ENCODE measurements at regions not wholly inside any gene's neighbourhood (a gene's known extent, or its start where the extent isn't known, plus 50 kb on each side); places are given as distances from the start of the nearest gene placed in this dataset.

DNA sequence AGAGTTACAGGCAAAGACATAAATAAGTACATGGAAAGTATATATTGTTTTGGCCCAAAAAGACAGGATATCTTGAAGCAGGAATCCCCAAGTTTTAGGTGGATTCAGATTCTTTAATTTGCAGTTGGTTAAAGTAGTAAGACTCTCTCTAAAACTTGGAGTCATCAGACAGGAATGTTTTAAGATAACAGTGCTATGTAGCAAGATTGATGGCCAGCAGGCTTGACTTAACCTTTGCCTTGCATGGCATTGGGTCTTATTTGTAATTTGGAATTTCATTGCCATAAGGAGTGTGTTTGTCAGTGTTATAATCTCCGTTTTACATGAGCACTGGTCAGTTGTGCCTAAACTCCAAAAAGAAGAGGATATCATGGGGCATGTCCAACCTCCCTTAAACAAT, 727.6 kb upstream of the CHRM3 start:
- Histone ChIP-seq H3K36me3 (ENCODE audit: control insufficient read depth, insufficient read depth, low read length) (no peaks in the 10 kb centered on the region), H3K4me3 (ENCODE audit: low read depth, low read length) (no peak overlapping the region), H3K27me3 (ENCODE audit: control insufficient read depth, insufficient read depth, low read length) (no peaks in the 10 kb centered on the region)
- TF ChIP-seq, protein P1, sequence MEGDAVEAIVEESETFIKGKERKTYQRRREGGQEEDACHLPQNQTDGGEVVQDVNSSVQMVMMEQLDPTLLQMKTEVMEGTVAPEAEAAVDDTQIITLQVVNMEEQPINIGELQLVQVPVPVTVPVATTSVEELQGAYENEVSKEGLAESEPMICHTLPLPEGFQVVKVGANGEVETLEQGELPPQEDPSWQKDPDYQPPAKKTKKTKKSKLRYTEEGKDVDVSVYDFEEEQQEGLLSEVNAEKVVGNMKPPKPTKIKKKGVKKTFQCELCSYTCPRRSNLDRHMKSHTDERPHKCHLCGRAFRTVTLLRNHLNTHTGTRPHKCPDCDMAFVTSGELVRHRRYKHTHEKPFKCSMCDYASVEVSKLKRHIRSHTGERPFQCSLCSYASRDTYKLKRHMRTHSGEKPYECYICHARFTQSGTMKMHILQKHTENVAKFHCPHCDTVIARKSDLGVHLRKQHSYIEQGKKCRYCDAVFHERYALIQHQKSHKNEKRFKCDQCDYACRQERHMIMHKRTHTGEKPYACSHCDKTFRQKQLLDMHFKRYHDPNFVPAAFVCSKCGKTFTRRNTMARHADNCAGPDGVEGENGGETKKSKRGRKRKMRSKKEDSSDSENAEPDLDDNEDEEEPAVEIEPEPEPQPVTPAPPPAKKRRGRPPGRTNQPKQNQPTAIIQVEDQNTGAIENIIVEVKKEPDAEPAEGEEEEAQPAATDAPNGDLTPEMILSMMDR (IDR thresholded peaks at IDR 0.05; ENCODE audit: insufficient read depth, low read length, poor library complexity, severe bottlenecking) = no peak
- no peak for DNase-seq (ENCODE audit: low read depth)

DNA sequence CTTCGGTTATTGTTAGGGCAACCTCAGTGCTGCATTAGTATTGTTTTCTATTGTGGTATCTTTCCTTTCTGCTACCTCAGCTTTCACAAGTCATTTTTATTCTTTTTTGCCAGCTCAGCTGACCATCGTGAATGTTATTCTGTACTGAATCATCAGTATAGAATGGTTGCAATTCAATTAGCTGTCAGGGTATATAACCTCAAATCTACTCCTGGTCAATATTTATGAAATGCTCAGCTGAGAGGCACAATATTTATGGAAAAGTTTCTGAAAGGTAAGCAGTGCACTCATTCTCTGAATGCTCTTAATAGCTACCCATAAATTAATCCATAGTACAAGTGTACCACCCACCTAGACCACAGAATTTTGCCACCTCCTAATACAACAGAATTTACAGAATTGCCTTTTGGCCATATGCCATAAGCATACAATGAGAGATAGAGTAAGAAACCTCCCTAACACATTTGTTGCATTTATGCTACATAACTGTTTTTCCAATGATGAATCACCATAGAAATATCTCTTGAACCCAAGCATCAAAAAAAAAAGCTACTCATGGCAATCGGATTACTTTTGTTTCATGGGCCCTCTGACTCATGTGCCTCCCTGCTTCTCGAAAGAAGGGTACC, 732.6 kb upstream of the CHRM3 start:
- TF ChIP-seq, protein P1 (IDR thresholded peaks at IDR 0.05; ENCODE audit: insufficient read depth, low read length, poor library complexity, severe bottlenecking) = no peak
- Histone ChIP-seq H3K27me3 (ENCODE audit: control insufficient read depth, insufficient read depth, low read length) (no peaks in the 10 kb centered on the region), H3K4me3 (ENCODE audit: low read depth, low read length) (no peak overlapping the region), H3K36me3 (ENCODE audit: control insufficient read depth, insufficient read depth, low read length) (no peaks in the 10 kb centered on the region)
- no peak for DNase-seq (ENCODE audit: low read depth)

DNA sequence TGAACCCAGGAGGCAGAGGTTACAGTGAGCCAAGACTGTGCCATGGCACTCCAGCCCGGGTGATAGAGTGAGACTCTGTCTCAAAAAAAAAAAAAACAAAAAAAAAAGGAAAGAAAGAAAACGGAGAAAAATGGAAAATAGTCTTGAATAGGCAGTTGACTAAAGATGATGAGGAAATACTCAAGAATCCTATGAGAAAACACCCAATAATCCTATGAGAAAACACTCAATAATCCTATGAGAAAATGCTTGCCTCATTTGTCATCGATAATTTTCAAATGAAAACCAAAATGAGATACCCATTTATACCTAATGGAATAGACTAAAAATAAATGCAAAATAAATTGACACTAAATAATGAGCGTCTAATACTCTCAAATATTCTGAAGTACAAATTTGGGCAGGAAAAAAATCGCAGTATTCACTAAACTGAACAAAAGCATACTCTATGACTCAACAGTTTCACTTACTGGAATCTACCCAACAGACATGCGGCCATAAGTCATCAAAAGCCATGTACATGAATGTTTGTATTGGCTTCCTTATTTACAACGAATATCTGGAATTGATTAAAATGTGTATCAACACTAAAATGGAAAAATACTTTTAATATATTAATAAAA, 733.9 kb upstream of the CHRM3 start:
- Histone ChIP-seq H3K36me3 (ENCODE audit: control insufficient read depth, insufficient read depth, low read length) (no peaks in the 10 kb centered on the region), H3K27me3 (ENCODE audit: control insufficient read depth, insufficient read depth, low read length) (no peaks in the 10 kb centered on the region), H3K4me3 (ENCODE audit: low read depth, low read length) (no peak overlapping the region)
- TF ChIP-seq, protein P1 (IDR thresholded peaks at IDR 0.05; ENCODE audit: insufficient read depth, low read length, poor library complexity, severe bottlenecking) = no peak
- no peak for DNase-seq (ENCODE audit: low read depth)

DNA sequence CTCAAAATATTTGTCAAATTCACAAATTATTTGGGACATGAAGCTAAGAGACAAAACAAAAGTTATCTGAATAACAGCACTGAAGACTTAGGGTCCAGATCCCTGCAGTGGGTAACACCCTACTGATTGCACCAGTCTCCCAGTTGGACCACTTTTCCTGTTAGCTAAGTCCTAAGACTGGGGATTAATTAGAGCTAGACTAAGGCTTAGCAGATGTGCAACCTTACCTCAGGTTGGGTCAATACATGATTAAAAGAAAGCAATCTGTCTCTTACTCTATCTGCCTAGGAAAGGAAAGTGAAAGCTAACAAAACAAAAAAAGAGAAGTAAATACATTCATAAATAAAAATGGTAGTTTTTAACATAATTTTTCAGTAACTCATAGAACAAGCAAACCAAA, 737.2 kb upstream of the CHRM3 start:
- no peak for DNase-seq (ENCODE audit: low read depth)
- TF ChIP-seq, protein P1 (IDR thresholded peaks at IDR 0.05; ENCODE audit: insufficient read depth, low read length, poor library complexity, severe bottlenecking) = no peak
- H3K36me3 ChIP-seq (ENCODE audit: control insufficient read depth, insufficient read depth, low read length) = no peaks in the 10 kb centered on the region
- no peak overlapping the region for H3K4me3 ChIP-seq (ENCODE audit: low read depth, low read length)
- no peaks in the 10 kb centered on the region for H3K27me3 ChIP-seq (ENCODE audit: control insufficient read depth, insufficient read depth, low read length)

DNA sequence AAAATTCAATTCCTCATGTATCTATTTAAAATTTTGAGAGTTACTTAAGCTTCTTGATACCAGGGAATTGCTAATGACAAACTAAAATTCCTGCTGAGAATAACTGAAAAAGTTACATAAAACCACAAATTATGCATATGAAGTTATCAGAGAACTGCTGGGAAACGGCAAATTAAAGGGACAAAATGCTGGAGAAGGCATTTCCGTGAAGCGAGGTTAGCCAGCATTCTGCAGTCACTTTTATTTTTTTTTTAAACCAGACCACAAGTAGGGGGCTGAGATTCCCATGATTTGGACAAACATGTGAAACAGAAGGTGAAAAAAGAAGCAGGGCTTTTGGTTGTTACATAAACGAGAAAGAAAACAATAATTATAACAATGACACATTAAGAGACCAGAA, 737.6 kb upstream of the CHRM3 start:
- no peaks in the 10 kb centered on the region for H3K36me3 ChIP-seq (ENCODE audit: control insufficient read depth, insufficient read depth, low read length)
- no peak for DNase-seq (ENCODE audit: low read depth)
- H3K27me3 ChIP-seq (ENCODE audit: control insufficient read depth, insufficient read depth, low read length) = no peaks in the 10 kb centered on the region
- no peak overlapping the region for H3K4me3 ChIP-seq (ENCODE audit: low read depth, low read length)
- TF ChIP-seq, protein P1 (IDR thresholded peaks at IDR 0.05; ENCODE audit: insufficient read depth, low read length, poor library complexity, severe bottlenecking) = no peak

DNA sequence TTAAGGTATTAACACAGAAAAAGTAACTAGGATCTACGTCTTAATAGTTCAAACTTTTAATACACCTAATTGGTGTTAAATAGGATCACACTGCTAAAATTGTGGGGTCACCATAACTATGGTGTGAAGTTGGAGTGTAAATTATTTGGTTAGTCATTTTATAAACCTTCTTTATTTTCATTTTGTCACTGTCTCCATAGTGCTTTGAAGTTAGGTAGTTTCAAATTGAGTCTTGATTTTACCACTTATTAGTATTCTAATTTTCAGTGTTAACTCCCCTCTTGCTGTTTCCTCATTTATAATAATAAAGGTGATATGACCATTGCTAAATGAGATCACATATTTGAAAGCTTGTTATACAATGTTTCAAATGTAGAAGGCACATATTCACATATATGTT, 738.1 kb upstream of the CHRM3 start:
- TF ChIP-seq, protein P1 (IDR thresholded peaks at IDR 0.05; ENCODE audit: insufficient read depth, low read length, poor library complexity, severe bottlenecking) = no peak

More for the DNA sequence above, 738.1 kb upstream of the CHRM3 start:
- DNase-seq (ENCODE audit: low read depth) = no peak
- H3K27me3 ChIP-seq (ENCODE audit: control insufficient read depth, insufficient read depth, low read length) = no peaks in the 10 kb centered on the region
- no peaks in the 10 kb centered on the region for H3K36me3 ChIP-seq (ENCODE audit: control insufficient read depth, insufficient read depth, low read length)
- no peak overlapping the region for H3K4me3 ChIP-seq (ENCODE audit: low read depth, low read length)

All from kidney epithelial cell (primary cell).